ENCODE measurements at regions not wholly inside any gene's neighbourhood (a gene's known extent, or its start where the extent isn't known, plus 50 kb on each side); places are given as distances from the start of the nearest gene placed in this dataset.

DNA sequence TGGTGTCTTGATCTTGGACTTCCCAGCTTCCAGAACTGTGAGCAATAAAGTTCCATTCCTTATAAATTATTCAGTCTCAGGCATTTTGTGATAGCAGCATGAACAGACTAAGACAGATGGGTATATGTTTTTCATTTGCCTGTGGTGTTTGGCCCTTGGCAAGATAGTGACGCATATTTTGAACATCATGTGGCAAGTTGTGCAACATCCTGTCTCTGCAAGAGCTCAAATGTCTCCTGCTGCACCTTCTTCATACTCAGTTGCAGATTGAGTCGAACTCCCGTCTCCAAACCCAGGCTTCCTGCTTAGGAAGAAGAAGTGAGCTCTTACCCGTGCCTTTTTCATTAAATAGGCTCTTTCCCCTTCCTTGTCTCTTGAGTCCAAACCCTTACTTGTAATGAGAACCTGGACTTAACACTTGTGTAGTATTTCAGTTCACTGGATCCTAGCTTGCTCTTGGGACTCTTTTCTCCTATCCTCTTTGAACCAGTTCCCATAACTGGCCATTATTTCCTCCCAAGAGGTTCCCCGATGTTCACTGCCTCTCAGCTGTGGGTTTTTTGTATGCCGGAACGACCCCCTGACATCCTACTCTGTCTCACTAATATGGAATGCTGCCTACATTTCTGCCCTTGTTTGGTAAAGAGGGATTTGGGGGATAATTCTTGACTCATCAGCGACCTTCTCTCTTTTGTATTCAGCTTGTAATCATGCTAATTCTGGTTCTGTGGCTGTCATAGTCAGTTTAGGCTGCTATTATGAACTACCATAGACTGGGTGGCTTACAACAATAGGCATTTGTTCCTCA, 125.0 kb upstream of the KCNK2 start:
- no peak overlapping the region for H3K4me3 ChIP-seq (replicated peaks in 1 of 3; ENCODE audit: insufficient read depth in 1 of 3, low read depth in 2 of 3, low read length in 3 of 3)
- ATAC-seq (no peak), FAIRE-seq (no peak), DNase-seq (ENCODE audit: low spot score) (no peak)
- H3K4me2 ChIP-seq (ENCODE audit: low read depth, low read length) = no peak overlapping the region
- no peaks in the 10 kb centered on the region for H3K9me3 ChIP-seq (ENCODE audit: low read length)
- H3K36me3 ChIP-seq (replicated peaks in 1 of 2; ENCODE audit: control insufficient read depth in 1 of 2, insufficient read depth in 2 of 2, low read length in 2 of 2) = no peaks in the 10 kb centered on the region
- TF ChIP-seq PRMT3 (CRISPR knock-in tag; IDR thresholded peaks at IDR 0.05; ENCODE audit: borderline replicate concordance, low read depth) (no peak), KLF9 (CRISPR knock-in tag; IDR thresholded peaks at IDR 0.05; ENCODE audit: low read depth) (no peak), ZNF652 (CRISPR knock-in tag; IDR thresholded peaks at IDR 0.05; ENCODE audit: borderline replicate concordance, low read depth) (no peak), CEBPB (IDR thresholded peaks at IDR 0.05; ENCODE audit: borderline replicate concordance, low read depth, low read length) (peak; percentile 59; the same call in 1 of the 2 replicates), ZNF567 (CRISPR knock-in tag; IDR thresholded peaks at IDR 0.05; ENCODE audit: borderline replicate concordance) (no peak), ZNF556 (CRISPR knock-in tag; IDR thresholded peaks at IDR 0.05; ENCODE audit: borderline replicate concordance) (no peak), ZNF670 (CRISPR knock-in tag; IDR thresholded peaks at IDR 0.05; ENCODE audit: borderline replicate concordance) (no peak), ZNF703 (CRISPR knock-in tag; IDR thresholded peaks at IDR 0.05; ENCODE audit: borderline replicate concordance) (no peak)
- H3K79me2 ChIP-seq (ENCODE audit: insufficient read depth, low read length) = no peaks in the 10 kb centered on the region
- no peak overlapping the region for H3K27ac ChIP-seq (ENCODE audit: extremely low read length, insufficient read depth, low read length)
- ChIA-PET POLR2A (no interaction called here), CTCF (ENCODE audit: low intra/inter-chr PET ratio, low total read pairs) (no interaction called here)
- no peaks in the 10 kb centered on the region for H3K4me1 ChIP-seq (ENCODE audit: insufficient read depth, low read length)
- in situ Hi-C loops (cut with HindIII; ENCODE audit: extremely low pct_ligation_motif_present, low pct_unique_long_range_greater_than_20kb) = no loop called here
- no peaks in the 10 kb centered on the region for H3K27me3 ChIP-seq (ENCODE audit: control insufficient read depth in 1 of 2, insufficient read depth in 2 of 2, low read length in 2 of 2)
- no TSS peak for BruUV-seq (replicated peaks)
- intact Hi-C loops (cut with micrococcal nuclease; ENCODE audit: unreplicated experiment) = no loop called here
- no peak overlapping the region for H2AFZ ChIP-seq (ENCODE audit: low read length)
- H4K20me1 ChIP-seq (ENCODE audit: insufficient read depth, low read length) = no peaks in the 10 kb centered on the region
- WGBS (ENCODE audit: low lambda C conversion rate) = 13% methylated on average over 8 of the region's 8 CpGs
- no peak overlapping the region for H3K9ac ChIP-seq (ENCODE audit: insufficient read depth, low read depth, low read length)

DNA sequence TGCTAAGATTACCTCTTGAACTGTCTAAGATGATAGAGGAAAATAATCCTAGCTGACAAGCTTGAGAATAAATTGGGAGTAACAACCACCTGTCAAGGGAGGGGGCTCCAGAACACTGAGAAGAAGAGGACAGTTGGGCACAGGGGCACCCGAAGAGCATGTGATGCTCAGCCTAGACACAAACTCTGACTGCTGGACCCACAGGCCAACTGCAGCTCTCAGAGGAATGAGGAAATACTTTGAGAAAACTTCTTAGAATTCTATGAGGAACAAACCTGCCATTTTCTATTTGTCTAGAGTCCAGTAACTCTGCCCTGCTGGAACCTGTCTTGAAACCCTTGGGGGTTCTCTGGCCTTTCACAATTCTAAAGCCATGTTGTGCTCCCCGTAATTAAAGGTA, 124.1 kb upstream of the KCNK2 start:
- CTCF ChIA-PET (ENCODE audit: low intra/inter-chr PET ratio, low total read pairs) = no interaction called here
- intact Hi-C loops (cut with micrococcal nuclease; ENCODE audit: unreplicated experiment) = no loop called here
- TF ChIP-seq ZNF792 (CRISPR knock-in tag; IDR thresholded peaks at IDR 0.05) (no peak), CBX5 (CRISPR knock-in tag; IDR thresholded peaks at IDR 0.05; ENCODE audit: borderline replicate concordance) (no peak), ELF4 (CRISPR knock-in tag; IDR thresholded peaks at IDR 0.05; ENCODE audit: borderline replicate concordance) (no peak), ZNF547 (CRISPR knock-in tag; IDR thresholded peaks at IDR 0.05) (no peak), FOXC1 (CRISPR knock-in tag; IDR thresholded peaks at IDR 0.05; ENCODE audit: borderline replicate concordance) (no peak), MZF1 (CRISPR knock-in tag; IDR thresholded peaks at IDR 0.05; ENCODE audit: borderline replicate concordance) (no peak)
- TF ChIP-seq, protein P1, sequence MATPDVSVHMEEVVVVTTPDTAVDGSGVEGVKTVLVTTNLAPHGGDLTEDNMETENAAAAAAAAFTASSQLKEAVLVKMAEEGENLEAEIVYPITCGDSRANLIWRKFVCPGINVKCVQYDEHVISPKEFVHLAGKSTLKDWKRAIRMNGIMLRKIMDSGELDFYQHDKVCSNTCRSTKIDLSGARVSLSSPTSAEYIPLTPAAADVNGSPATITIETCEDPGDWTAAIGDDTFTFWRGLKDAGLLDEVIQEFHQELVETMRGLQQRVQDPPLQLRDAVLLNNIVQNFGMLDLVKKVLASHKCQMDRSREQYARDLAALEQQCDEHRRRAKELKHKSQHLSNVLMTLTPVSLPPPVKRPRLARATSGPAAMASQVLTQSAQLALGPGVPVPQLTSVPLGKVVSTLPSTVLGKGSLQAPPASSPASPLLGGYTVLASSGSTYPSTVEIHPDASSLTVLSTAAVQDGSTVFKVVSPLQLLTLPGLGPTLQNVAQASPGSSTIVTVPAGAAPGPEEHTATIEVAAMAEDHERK (CRISPR knock-in tag; IDR thresholded peaks at IDR 0.05; ENCODE audit: low read depth) = no peak
- TF ChIP-seq, protein P2, sequence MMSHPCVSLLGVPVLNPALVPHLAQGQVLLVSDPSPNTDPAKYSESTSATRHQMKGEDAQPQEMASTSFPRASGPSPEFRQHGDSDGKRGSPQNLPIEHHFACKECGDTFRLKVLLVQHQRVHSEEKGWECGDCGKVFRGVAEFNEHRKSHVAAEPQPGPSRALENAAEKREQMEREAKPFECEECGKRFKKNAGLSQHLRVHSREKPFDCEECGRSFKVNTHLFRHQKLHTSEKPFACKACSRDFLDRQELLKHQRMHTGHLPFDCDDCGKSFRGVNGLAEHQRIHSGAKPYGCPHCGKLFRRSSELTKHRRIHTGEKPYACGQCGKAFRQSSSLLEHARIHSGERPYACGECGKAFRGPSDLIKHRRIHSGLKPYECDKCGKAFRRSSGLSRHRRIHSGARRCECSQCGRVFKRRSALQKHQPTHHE (CRISPR knock-in tag; IDR thresholded peaks at IDR 0.05; ENCODE audit: borderline replicate concordance) = no peak

More for the DNA sequence above, 124.1 kb upstream of the KCNK2 start:
- Histone ChIP-seq H3K36me3 (replicated peaks in 1 of 2; ENCODE audit: control insufficient read depth in 1 of 2, insufficient read depth in 2 of 2, low read length in 2 of 2) (no peaks in the 10 kb centered on the region), H3K4me3 (replicated peaks in 1 of 3; ENCODE audit: insufficient read depth in 1 of 3, low read depth in 2 of 3, low read length in 3 of 3) (no peak overlapping the region), H3K27ac (ENCODE audit: extremely low read length, insufficient read depth, low read length) (no peak overlapping the region), H3K9me3 (ENCODE audit: low read length) (no peaks in the 10 kb centered on the region), H4K20me1 (ENCODE audit: insufficient read depth, low read length) (no peaks in the 10 kb centered on the region), H3K9ac (ENCODE audit: insufficient read depth, low read depth, low read length) (no peak overlapping the region), H3K27me3 (ENCODE audit: control insufficient read depth in 1 of 2, insufficient read depth in 2 of 2, low read length in 2 of 2) (peaks cover 0 to 4% of the 10 kb centered on the region in 2 experiments; a peak in 1 of 5 replicates), H2AFZ (ENCODE audit: low read length) (no peak overlapping the region), H3K79me2 (ENCODE audit: insufficient read depth, low read length) (no peaks in the 10 kb centered on the region), H3K4me2 (ENCODE audit: low read depth, low read length) (no peak overlapping the region), H3K4me1 (ENCODE audit: insufficient read depth, low read length) (no peaks in the 10 kb centered on the region)
- FAIRE-seq = no peak
- in situ Hi-C loops (cut with HindIII; ENCODE audit: extremely low pct_ligation_motif_present, low pct_unique_long_range_greater_than_20kb) = no loop called here
- 2% methylated on average over 2 of the region's 2 CpGs for WGBS (ENCODE audit: low lambda C conversion rate)
- POLR2A ChIA-PET = no interaction called here
- no peak for ATAC-seq
- DNase-seq (ENCODE audit: low spot score) = no peak
- BruUV-seq (replicated peaks) = no TSS peak

Measured in HepG2 (cell line).